H9 (cell line): ENCODE measurements at regions not wholly inside any gene's neighbourhood (a gene's known extent, or its start where the extent isn't known, plus 50 kb on each side); places are given as distances from the start of the nearest gene placed in this dataset.

Experiments
- DNase-seq: peaks from one replicate; pipeline ENCODE4 v3.0.0-alpha.2; 2017
- H2AFZ ChIP-seq: one replicate; pipeline ENCODE4 v1.6.1; 2013; ENCODE audit warnings: mild to moderate bottlenecking, low read length, control low read depth, moderate library complexity
- H2AK5ac ChIP-seq: 2 replicates; pipeline ENCODE4 v1.6.1; 2013; ENCODE audit warnings: low read length, control low read depth, mixed read lengths; ENCODE audit not compliant: insufficient read length
- H2BK120ac ChIP-seq: one replicate; pipeline ENCODE4 v1.6.1; 2013; ENCODE audit warnings: low read depth, mild to moderate bottlenecking, low read length, control low read depth, inconsistent platforms; ENCODE audit not compliant: poor library complexity, severe bottlenecking
- H2BK12ac ChIP-seq: 2 replicates; pipeline ENCODE4 v1.6.1; 2013; ENCODE audit warnings: low read length, control low read depth, mixed read lengths, low read depth; ENCODE audit not compliant: insufficient read length
- H2BK15ac ChIP-seq: 2 replicates; pipeline ENCODE4 v1.6.1; 2013; ENCODE audit warnings: low read depth, low read length, control low read depth
- H2BK20ac ChIP-seq: one replicate; pipeline ENCODE4 v1.6.1; 2013; ENCODE audit warnings: low read depth, mild to moderate bottlenecking, low read length, control low read depth, inconsistent platforms; ENCODE audit not compliant: poor library complexity, severe bottlenecking
- H2BK5ac ChIP-seq: 2 replicates; pipeline ENCODE4 v1.6.1; 2013; ENCODE audit warnings: low read length, control low read depth, mixed read lengths; ENCODE audit not compliant: insufficient read length
- H3K14ac ChIP-seq: 2 replicates; pipeline ENCODE4 v1.6.1; 2013; ENCODE audit warnings: low read length, control low read depth; ENCODE audit not compliant: insufficient read depth
- H3K18ac ChIP-seq: 2 replicates; pipeline ENCODE4 v1.6.1; 2013; ENCODE audit warnings: low read depth, mild to moderate bottlenecking, mixed read lengths, low read length, control low read depth; ENCODE audit not compliant: insufficient read length
- H3K23ac ChIP-seq: 2 replicates; pipeline ENCODE4 v1.6.1; 2013; ENCODE audit warnings: low read length, control low read depth, mixed read lengths, low read depth; ENCODE audit not compliant: insufficient read length
- H3K23me2 ChIP-seq: 2 replicates; pipeline ENCODE4 v1.6.1; 2013; ENCODE audit warnings: low read depth, mild to moderate bottlenecking, mixed read lengths, low read length, control low read depth; ENCODE audit not compliant: insufficient read length, poor library complexity, severe bottlenecking
- H3K27ac ChIP-seq: 2 replicates; pipeline ENCODE4 v1.5.1; 2013; ENCODE audit warnings: low read length, control low read depth, mixed read lengths, low read depth; ENCODE audit not compliant: insufficient read length
- H3K27me3 ChIP-seq: 2 replicates; pipeline ENCODE4 v1.6.1; 2013; ENCODE audit warnings: low read length, control low read depth, inconsistent platforms; ENCODE audit not compliant: insufficient read depth
- H3K4ac ChIP-seq: 2 replicates; pipeline ENCODE4 v1.6.1; 2013; ENCODE audit warnings: low read depth, mild to moderate bottlenecking, control low read depth, inconsistent platforms, low read length, moderate library complexity
- H3K4me1 ChIP-seq: 2 replicates; pipeline ENCODE4 v1.6.1; 2013; ENCODE audit warnings: low read length, control low read depth, inconsistent platforms; ENCODE audit not compliant: insufficient read depth
- H3K4me2 ChIP-seq: 2 replicates; pipeline ENCODE4 v1.6.1; 2013; ENCODE audit warnings: low read length, control low read depth, mixed read lengths; ENCODE audit not compliant: insufficient read length, insufficient read depth
- H3K56ac ChIP-seq: 2 replicates; pipeline ENCODE4 v1.6.1; 2013; ENCODE audit warnings: low read depth, mild to moderate bottlenecking, mixed read lengths, low read length, control low read depth; ENCODE audit not compliant: insufficient read length
- H3K79me1 ChIP-seq: 2 replicates; pipeline ENCODE4 v1.6.1; 2013; ENCODE audit warnings: low read depth, mild to moderate bottlenecking, moderate library complexity, low read length, control low read depth, inconsistent platforms; ENCODE audit not compliant: insufficient read depth, poor library complexity, severe bottlenecking
- H3K79me2 ChIP-seq: 2 replicates; pipeline ENCODE4 v1.6.1; 2013; ENCODE audit warnings: low read length, control low read depth, inconsistent platforms; ENCODE audit not compliant: insufficient read depth
- H3K9ac ChIP-seq: 2 replicates; pipeline ENCODE4 v1.6.1; 2013; ENCODE audit warnings: low read length, control low read depth, mixed read lengths; ENCODE audit not compliant: insufficient read length; ENCODE audit errors: extremely low read depth
- H3K9me3 ChIP-seq: one replicate; pipeline ENCODE4 v1.6.1; 2013; ENCODE audit warnings: low read depth, low read length, inconsistent platforms; ENCODE audit not compliant: control insufficient read depth
- H3T11ph ChIP-seq: one replicate; pipeline ENCODE4 v1.6.1; 2013; ENCODE audit warnings: mild to moderate bottlenecking, low read length, control low read depth, inconsistent platforms
- H4K20me1 ChIP-seq: one replicate; pipeline ENCODE4 v1.6.1; 2013; ENCODE audit not compliant: control insufficient read depth, insufficient read length, insufficient read depth
- H4K5ac ChIP-seq: 2 replicates; pipeline ENCODE4 v1.6.1; 2013; ENCODE audit warnings: low read depth, mild to moderate bottlenecking, mixed read lengths, low read length, control low read depth; ENCODE audit not compliant: insufficient read length
- H4K8ac ChIP-seq: replicated peaks from 2 replicates; pipeline ENCODE4 v1.6.1; 2013; ENCODE audit warnings: low read length, control low read depth, mixed read lengths, low read depth; ENCODE audit not compliant: insufficient read length
- H4K91ac ChIP-seq: 2 replicates; pipeline ENCODE4 v1.6.1; 2013; ENCODE audit warnings: low read depth, mild to moderate bottlenecking, moderate library complexity, mixed read lengths, low read length, control low read depth; ENCODE audit not compliant: insufficient read length
- H3K27ac Mint-ChIP-seq, 3 experiments: 2 replicates in 2 of 3; 3 replicates in 1 of 3; pipeline ENCODE4 v1.8.0; 2020 to 2021; ENCODE audit warnings: mixed read lengths in 3 of 3, mild to moderate bottlenecking in 1 of 3, moderate library complexity in 1 of 3
- H3K27me3 Mint-ChIP-seq: 2 replicates; pipeline ENCODE4 v1.8.0; 2021; ENCODE audit warnings: low read depth, mild to moderate bottlenecking, moderate library complexity, mixed read lengths
- H3K36me3 Mint-ChIP-seq, 3 experiments: 2 replicates in 2 of 3; 3 replicates in 1 of 3; pipeline ENCODE4 v1.8.0; 2020 to 2021; ENCODE audit warnings: low read depth in 3 of 3, mixed read lengths in 3 of 3; ENCODE audit not compliant: insufficient read depth in 1 of 3
- H3K4me1 Mint-ChIP-seq, 2 experiments: 2 replicates each; pipeline ENCODE4 v1.8.0; 2020; ENCODE audit warnings: mixed read lengths in 2 of 2
- H3K4me3 Mint-ChIP-seq, 2 experiments: 2 replicates in 1 of 2; 3 replicates in 1 of 2; pipeline ENCODE4 v1.8.0; 2020 to 2021; ENCODE audit warnings: mild to moderate bottlenecking in 2 of 2, mixed read lengths in 2 of 2, moderate library complexity in 1 of 2
- H3K9me3 Mint-ChIP-seq, 2 experiments: 2 replicates in 1 of 2; 3 replicates in 1 of 2; pipeline ENCODE4 v1.8.0; 2020; ENCODE audit warnings: mild to moderate bottlenecking in 2 of 2, mixed read lengths in 2 of 2, moderate library complexity in 1 of 2
- CTCF ChIP-seq: fragments of 200-600 bp; sonication (generic); conservative IDR thresholded peaks from 3 replicates; pipeline ENCODE4 v1.8.0; 2021; ENCODE audit warnings: antibody characterized with exemption, mild to moderate bottlenecking
- WGBS: extraction: QIAGEN DNeasy Blood & Tissue Kit; methylation state at CpG from one replicate; pipeline ENCODE4 v1.1.7; 2013; ENCODE audit warnings: missing lambda C conversion rate, low lambda C conversion rate, mixed read lengths; ENCODE audit not compliant: insufficient read length; ENCODE audit errors: extremely low coverage; 5-methylcytosine and 5-hydroxymethylcytosine counted together

GRCh38 chr2:23077596-23077995 is 307.4 kb upstream of the KLHL29 start:
- no CpG with 5 or more reads among the region's 4 CpGs for WGBS
- peaks cover 4% of the 10 kb centered on the region in 2 experiments; a peak in 2 of 4 replicates for H3K4me1 Mint-ChIP-seq
- H3K23me2 ChIP-seq = no peaks in the 10 kb centered on the region
- H3K14ac ChIP-seq = no peak overlapping the region
- H3K4me2 ChIP-seq = no peak overlapping the region
- no peak overlapping the region for H3K9ac ChIP-seq
- no peaks in the 10 kb centered on the region for H3K4me1 ChIP-seq
- H4K8ac ChIP-seq = no peak overlapping the region
- no peak overlapping the region for H3K56ac ChIP-seq
- H2BK20ac ChIP-seq = no peak overlapping the region
- no peak overlapping the region for H2BK5ac ChIP-seq
- H4K91ac ChIP-seq = no peak overlapping the region
- H3K36me3 Mint-ChIP-seq = no peaks in the 10 kb centered on the region; a peak in 2 of 7 replicates
- H3K27ac ChIP-seq = no peak overlapping the region
- no peak overlapping the region for H2BK12ac ChIP-seq
- no peak for TF ChIP-seq CTCF
- no peaks in the 10 kb centered on the region for H3K79me2 ChIP-seq
- H3K27ac Mint-ChIP-seq = no peak overlapping the region
- no peak overlapping the region for H3K18ac ChIP-seq
- no peak overlapping the region for H2BK120ac ChIP-seq
- no peak overlapping the region for H3K4ac ChIP-seq
- no peak overlapping the region for H2AFZ ChIP-seq
- DNase-seq = no peak
- H4K20me1 ChIP-seq = no peaks in the 10 kb centered on the region
- H2BK15ac ChIP-seq = no peak overlapping the region
- no peak overlapping the region for H4K5ac ChIP-seq
- no peaks in the 10 kb centered on the region for H3K9me3 ChIP-seq
- H3K4me3 Mint-ChIP-seq = no peak overlapping the region
- no peaks in the 10 kb centered on the region for H3K27me3 ChIP-seq
- no peak overlapping the region for H3T11ph ChIP-seq
- H3K27me3 Mint-ChIP-seq = peaks cover 1% of the 10 kb centered on the region; the same call in 1 of the 2 replicates
- no peak overlapping the region for H3K23ac ChIP-seq
- H2AK5ac ChIP-seq = no peak overlapping the region
- no peaks in the 10 kb centered on the region for H3K79me1 ChIP-seq
- no peaks in the 10 kb centered on the region; a peak in 1 of 5 replicates for H3K9me3 Mint-ChIP-seq
